ENCODE measurements at regions not wholly inside any gene's neighbourhood (a gene's known extent, or its start where the extent isn't known, plus 50 kb on each side); places are given as distances from the start of the nearest gene placed in this dataset.
"Not testable (repeated sequence)": the region's sequence is repeated elsewhere in the genome, so short reads cannot be mapped to it uniquely, and the experiment has no call there.

DNA sequence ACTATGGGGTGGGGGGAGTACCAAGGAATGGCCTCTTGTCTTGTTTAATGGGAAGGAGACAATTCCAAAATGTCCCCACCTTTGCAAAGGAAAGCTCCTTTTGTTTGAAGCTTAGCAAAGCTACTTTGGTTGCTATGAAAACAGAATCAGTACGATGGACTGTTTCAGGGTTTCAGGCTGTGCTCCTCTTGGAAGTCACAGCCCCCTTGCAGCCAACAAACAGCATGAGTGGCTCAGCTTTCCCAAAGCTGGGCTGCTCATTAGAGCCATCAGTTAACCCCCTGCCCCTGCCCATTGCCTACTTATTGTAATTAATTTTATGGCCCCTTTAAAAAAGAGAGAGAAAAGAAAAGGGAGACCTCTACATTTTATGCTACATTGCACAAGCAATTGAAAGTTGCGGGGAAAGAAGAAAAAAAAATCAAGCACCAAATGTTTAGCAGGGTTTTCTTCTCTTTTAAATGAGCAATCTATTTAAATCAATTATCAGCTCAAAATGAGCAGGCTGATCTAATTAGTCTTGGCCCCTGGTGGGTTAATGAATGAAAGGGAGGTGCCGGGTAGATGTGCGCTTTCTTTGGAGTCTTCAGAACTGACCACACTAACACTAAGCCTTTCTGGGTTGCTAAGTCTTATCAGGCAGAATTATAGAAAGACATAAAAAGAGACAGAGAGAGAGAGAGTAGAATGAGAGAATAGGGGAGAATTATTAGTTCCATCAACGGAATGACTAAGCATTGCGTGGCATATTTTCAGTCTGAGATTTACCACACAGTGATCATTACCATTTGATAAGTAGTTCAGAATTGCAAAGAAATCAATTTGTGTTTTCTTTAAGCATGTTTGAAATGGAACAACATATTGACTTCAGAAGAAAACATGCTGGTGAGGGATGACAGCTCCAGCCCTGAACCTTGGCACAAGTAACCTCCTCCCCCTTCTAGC lies 284.9 kb downstream of the INSIG2 start:
- no peak for ATAC-seq

- ATAC-seq: no peak
Observed at GRCh38 chr2:118371515-118371914, 283.2 kb downstream of the INSIG2 start.

DNA sequence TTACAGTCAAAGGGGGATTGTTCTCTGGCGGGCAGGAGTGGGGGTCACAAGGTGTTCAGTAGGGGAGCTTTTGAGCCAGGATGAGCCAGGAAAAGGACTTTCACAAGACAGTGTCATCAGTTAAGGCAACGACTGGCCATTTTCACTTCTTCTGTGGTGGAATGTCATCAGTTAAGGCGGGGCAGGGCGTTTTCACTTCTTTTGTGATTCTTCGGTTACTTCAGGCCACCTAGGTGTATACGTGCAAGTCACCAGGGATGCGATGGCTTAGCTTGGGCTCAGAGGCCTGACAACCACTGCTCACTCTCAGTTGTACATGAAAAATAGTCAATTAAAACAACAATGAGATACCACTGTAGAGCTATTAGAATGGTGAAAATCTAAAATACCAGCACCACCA lies 281.2 kb downstream of the INSIG2 start:
- ATAC-seq: not testable (repeated sequence)

- no peak for ATAC-seq
Observed at GRCh38 chr2:118363604-118364003, 275.3 kb downstream of the INSIG2 start.

DNA sequence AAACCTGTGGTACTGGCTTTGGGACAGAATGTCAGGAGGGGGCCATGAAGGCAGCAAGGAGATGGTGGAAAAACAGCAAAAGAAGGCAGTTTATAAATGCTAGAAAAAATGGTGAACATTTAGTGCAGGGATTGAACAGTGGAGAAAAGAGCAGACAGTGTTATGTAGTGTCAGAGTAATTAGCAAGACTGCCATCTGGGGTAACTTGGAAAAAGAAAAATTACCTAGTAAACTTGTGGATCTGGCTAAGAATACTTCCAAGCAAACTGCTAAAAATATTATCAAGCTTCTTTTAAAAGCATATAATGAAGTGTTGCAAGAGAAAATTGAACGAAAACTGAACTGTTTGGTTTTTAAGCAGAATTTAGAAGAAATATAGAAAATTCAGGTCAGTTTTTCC lies 267.8 kb downstream of the INSIG2 start:
- no peak for ATAC-seq

DNA sequence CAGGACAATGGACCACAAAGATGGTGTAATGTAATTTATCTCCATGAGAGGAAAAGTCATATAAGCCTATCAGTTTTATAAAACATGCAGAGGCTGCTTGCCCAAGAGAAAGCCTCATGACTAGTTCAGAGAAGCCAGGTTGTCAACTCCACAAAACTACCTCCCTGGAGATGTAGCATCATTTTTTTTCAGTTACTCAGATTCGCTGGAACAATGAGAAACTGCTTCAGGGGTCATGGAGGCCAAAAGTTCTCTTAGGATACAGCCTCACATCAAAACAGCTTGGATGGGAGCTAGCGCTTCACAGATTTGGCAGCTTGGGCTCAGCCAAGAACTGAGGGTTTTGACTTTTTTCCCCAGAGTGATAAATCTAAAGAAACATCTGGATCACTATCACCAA lies 263.5 kb downstream of the INSIG2 start:
- ATAC-seq: no peak

DNA sequence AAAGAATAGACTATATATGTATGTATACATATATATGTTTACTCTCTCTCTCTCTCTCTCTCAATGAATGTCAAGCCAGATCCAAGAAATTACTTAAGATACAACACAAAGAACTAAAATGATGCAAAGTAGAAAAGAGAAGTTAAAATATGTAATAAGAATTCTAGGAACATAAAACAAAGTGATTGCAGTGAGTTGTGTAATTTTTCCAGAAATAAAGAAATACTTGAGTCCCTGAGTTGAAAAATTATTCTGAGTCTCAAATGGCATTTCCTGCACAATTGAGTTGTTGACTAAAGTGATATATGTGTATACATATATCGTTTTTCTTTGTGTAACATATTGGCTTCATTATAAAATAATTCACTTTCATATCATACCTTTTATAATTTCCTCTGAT lies 262.4 kb downstream of the INSIG2 start:
- ATAC-seq: no peak

GRCh38 chr2:118349365-118349764 lies 261.1 kb downstream of the INSIG2 start:
- no peak for ATAC-seq

- ATAC-seq: no peak
Observed at GRCh38 chr2:118348380-118349034, 260.2 kb downstream of the INSIG2 start.

DNA sequence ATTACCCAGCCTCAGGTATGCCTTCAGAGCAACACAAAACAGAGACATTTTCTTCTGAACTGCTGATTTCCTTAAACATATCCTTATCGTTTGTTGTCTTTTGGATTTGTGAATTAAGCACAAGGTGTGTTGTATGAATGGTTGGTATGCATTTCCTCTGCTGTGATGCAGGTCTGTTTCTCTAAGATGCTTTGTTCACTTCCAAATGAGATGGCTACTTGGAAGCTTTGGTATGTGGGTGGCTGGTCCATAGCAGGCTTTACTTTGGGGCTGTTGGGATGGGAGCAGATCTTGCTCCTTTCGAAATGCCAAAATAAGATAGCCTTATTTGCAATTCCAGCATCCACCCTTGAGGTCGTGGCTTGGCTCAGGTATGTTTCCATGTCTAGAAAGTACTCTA lies 257.2 kb downstream of the INSIG2 start:
- ATAC-seq: no peak

DNA sequence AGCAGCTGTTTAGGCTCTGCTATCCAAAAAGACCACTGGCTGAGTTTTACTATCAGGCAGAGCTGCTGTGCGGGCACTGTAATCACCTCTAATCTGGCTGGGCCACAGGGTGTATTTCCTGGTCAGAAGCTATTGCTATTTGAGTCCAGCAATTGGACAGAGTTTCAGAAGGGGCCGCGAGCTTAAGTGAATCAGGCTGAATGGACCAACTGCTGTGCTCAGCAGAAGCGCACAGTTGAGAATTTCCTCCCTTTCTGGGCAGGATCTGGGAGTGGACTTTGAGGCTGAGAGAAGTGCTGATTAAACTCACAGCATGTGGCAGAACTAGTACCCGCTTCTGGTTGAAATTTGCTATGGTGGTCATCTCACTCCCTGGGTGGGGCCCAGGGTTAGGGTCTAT lies 251.8 kb downstream of the INSIG2 start:
- ATAC-seq: no peak

DNA sequence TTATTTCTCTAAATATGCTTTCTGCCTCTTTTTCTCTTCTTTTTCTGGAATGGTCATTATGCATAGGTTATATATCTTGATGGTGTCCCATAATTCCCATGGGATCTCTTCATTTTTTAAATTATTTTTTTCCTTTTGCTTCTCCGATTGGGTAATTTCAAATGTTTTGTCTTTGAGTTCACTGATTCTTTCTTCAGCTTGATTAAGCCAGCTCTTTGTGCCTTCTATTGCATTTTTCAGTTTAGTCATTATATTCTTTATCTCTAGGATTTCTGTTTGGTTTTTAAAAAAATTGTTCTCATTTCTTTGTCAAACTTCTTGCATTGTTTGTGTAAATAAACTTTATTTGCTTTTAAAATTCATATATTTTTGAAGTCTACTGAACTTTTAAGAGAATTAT lies 251.1 kb downstream of the INSIG2 start:
- no peak for ATAC-seq

GRCh38 chr2:118333664-118334063 lies 245.4 kb downstream of the INSIG2 start:
- no peak for ATAC-seq

DNA sequence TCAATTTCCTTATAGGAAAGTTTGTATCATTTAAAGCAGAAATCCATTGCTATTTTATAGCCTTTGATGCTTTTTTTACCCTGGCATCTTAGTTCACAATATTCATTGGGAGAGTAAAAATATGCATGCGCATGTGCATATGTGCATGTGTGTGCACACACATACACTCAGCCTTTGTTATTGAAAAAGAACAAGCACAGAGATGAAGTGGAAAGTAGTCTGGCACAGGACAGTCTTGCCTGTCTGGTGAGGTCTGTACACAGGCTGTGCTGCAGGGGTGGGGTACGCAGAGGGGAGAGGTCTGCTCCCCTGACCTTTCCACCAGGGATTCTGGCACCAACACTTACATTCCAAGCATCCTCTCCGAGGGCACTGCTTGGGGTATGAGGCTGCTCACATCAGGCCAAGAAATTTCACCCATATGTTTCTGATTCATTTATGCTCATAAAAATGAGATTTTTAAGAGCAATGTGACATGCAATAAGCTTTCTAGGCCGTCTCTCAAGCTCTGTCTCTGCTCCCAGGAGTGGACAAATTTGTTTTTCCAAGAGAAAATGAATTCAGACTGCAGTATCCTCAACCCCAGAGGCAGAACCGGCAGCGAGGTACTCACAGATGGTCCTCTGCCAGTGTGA lies 237.2 kb downstream of the INSIG2 start:
- ATAC-seq: no peak

GRCh38 chr2:118322406-118322805 lies 234.1 kb downstream of the INSIG2 start:
- ATAC-seq: no peak

DNA sequence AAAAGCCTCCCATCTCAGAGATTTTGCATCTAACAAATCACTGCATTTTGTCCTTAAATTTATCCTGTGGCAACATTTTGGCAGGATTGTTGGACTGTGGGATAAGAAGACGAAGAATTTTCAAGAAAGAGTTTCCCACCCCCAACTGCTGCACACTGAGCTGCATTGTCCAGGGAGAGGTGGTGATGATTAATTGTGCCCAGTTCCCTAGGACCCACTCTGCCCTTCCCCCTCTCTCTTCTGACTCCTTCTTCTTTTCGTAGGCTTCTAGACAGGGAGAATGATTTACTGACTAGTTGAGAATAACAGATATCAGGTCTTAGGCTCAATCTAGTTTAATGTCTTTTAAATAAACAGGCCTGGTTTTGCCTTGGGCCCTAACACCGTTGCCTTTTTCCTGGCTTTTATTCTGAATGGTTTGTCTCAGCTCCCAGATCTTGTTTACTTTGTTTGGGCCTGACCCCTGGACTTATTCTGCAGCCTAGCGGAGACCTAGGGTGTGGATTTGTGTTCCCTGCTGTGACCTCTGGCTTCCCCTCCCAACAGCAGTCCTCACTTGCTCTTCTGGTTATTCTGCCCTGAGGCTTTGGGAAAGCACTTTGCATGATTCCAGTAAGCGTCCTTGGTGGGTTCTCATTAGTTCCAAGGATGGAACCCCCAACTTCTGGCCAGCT lies 233.3 kb downstream of the INSIG2 start:
- ATAC-seq: no peak

GRCh38 chr2:118320658-118321057 lies 232.4 kb downstream of the INSIG2 start:
- ATAC-seq: no peak

GRCh38 chr2:118320196-118320595 lies 231.9 kb downstream of the INSIG2 start:
- ATAC-seq: no peak

- no peak for ATAC-seq
Observed at GRCh38 chr2:118319271-118319684, 231.0 kb downstream of the INSIG2 start.

DNA sequence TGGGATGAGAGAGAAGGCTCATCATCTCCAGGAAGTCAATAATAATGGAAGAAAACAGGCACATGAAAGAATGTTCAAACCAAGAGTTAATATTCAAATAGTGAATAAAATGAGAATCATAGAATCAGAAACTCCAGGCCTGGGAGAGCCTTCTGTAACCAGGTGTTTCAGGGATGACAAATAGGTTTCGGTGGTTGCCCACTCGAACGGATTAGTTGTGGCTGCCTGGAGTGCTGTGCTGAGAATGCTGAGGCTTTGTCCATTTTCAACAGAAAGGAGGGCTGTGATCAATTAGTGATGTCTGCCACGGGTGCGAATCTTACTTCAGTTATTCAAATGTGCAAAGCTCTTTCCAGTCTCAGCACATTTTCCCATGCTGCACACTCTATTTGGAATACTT lies 227.3 kb downstream of the INSIG2 start:
- ATAC-seq: no peak

DNA sequence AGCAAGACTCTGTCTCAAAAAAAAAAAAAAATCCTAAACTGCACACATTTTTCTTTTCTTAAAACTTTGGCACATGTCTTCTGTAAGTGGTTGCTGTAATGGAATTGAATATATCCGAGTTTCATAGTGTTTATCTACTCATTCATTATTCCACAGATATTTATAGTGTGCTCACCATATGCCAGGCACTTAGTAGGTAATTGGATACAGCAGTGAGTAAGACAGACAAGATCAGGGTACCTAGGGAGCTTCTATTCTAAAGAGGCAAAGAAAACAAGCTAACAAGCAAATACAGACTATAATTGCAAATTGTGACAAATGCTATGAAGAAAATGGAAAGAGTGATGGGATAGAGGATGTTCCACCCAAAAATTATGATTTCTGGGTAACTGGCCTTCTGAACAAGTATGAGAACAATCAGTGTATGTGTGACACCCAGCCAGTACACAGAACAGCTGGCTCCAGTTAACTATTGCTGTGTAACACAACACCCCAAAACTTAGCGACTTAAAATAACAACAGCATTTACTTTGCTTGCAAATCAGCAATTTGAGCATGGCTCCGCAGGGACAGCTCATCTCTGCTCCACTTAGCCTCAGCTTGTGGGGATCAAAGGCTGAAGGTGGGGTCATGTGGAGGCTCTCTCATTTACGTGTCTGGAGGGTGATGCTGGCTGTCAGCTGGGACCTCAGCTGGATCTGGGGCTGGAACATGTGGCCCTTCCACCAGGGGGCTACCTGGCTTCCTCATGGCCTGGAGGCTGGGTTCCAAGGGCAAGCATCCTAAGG lies 224.9 kb downstream of the INSIG2 start:
- ATAC-seq: no peak

All from activated CD4-positive, CD25-positive, alpha-beta regulatory T cell treated with anti-CD3 and anti-CD28 coated beads, Interleukin-2, amount 50 U/mL, for 24 hours (primary cell).